Neural cell (in vitro differentiated cells): ENCODE measurements at regions not wholly inside any gene's neighbourhood (a gene's known extent, or its start where the extent isn't known, plus 50 kb on each side); places are given as distances from the start of the nearest gene placed in this dataset.
"Not testable (repeated sequence)": the region's sequence is repeated elsewhere in the genome, so short reads cannot be mapped to it uniquely, and the experiment has no call there.

Source experiments
- H2AFZ ChIP-seq: fragments of 200-600, 300-800 bp; sonication (generic), shearing (Covaris generic); 2 replicates; pipeline ENCODE4 v1.6.0; 2014; ENCODE audit warnings: low read depth, mild to moderate bottlenecking, antibody characterized with exemption, low read length, moderate library complexity
- H3F3A ChIP-seq: fragments of 200-600 bp; shearing (Covaris generic); 2 replicates; pipeline ENCODE4 v1.6.1; 2016; ENCODE audit warnings: mild to moderate bottlenecking, moderate library complexity, mixed read lengths, antibody characterized with exemption, low read length; ENCODE audit not compliant: insufficient read depth, poor library complexity, severe bottlenecking
- H3K27ac ChIP-seq: fragments of 200-600, 300-800 bp; sonication (generic), shearing (Covaris generic); 2 replicates; pipeline ENCODE4 v1.5.1; 2014; ENCODE audit warnings: mild to moderate bottlenecking, low read length, moderate library complexity
- H3K27me3 ChIP-seq: fragments of 300-800, 200-600 bp; sonication (generic), shearing (Covaris generic); 2 replicates; pipeline ENCODE4 v1.6.0; 2014; ENCODE audit warnings: mild to moderate bottlenecking, low read depth, low read length, moderate library complexity; ENCODE audit not compliant: insufficient read depth
- H3K36me3 ChIP-seq: fragments of 300-800, 200-600 bp; sonication (generic), shearing (Covaris generic); 2 replicates; pipeline ENCODE4 v1.5.1; 2014; ENCODE audit warnings: mild to moderate bottlenecking, antibody characterized with exemption, low read length, moderate library complexity; ENCODE audit not compliant: insufficient read depth
- H3K4me2 ChIP-seq: fragments of 300-800, 200-600 bp; sonication (generic), shearing (Covaris generic); 2 replicates; pipeline ENCODE4 v1.6.0; 2014; ENCODE audit warnings: mild to moderate bottlenecking, low read length
- H3K4me3 ChIP-seq: fragments of 300-800, 200-600 bp; sonication (generic), shearing (Covaris generic); 2 replicates; pipeline ENCODE4 v1.5.1; 2014; ENCODE audit warnings: mild to moderate bottlenecking, low read length, moderate library complexity
- H3K79me2 ChIP-seq: fragments of 200-600 bp; shearing (Covaris generic); replicated peaks from 2 replicates; pipeline ENCODE4 v1.6.0; 2014; ENCODE audit warnings: mild to moderate bottlenecking, low read length, moderate library complexity; ENCODE audit not compliant: insufficient read depth
- H3K9ac ChIP-seq: fragments of 300-800, 200-600 bp; sonication (generic), shearing (Covaris generic); 2 replicates; pipeline ENCODE4 v1.6.1; 2016; ENCODE audit warnings: mild to moderate bottlenecking, low read length, mixed read lengths
- H3K9me2 ChIP-seq: fragments of 200-600 bp; shearing (Covaris generic); 2 replicates; pipeline ENCODE4 v1.6.1; 2016; ENCODE audit warnings: mild to moderate bottlenecking, low read length, mixed read lengths; ENCODE audit not compliant: insufficient read depth
- H3K9me3 ChIP-seq: fragments of 200-600, 300-800 bp; sonication (generic), shearing (Covaris generic); 2 replicates; pipeline ENCODE4 v1.6.1; 2016; ENCODE audit warnings: mild to moderate bottlenecking, mixed run types, low read length, moderate library complexity, mixed read lengths
- H4K20me1 ChIP-seq: fragments of 200-600 bp; shearing (Covaris generic); 2 replicates; pipeline ENCODE4 v1.6.1; 2016; ENCODE audit warnings: mild to moderate bottlenecking, mixed run types; ENCODE audit not compliant: insufficient read depth
- EP300 ChIP-seq: fragments of 450-650 bp; conservative IDR thresholded peaks from 2 replicates; pipeline ENCODE4 v1.6.1; 2014; ENCODE audit warnings: antibody characterized with exemption, mild to moderate bottlenecking, moderate library complexity; ENCODE audit not compliant: poor library complexity, severe bottlenecking
- EZH2 ChIP-seq: fragments of 200-600, 300-800 bp; shearing (Covaris generic), sonication (generic); IDR thresholded peaks from 2 replicates; pipeline ENCODE4 v1.6.1; 2014; ENCODE audit warnings: antibody characterized with exemption, low read length, borderline replicate concordance, mild to moderate bottlenecking; ENCODE audit not compliant: insufficient read depth, poor library complexity, severe bottlenecking
- MXI1 ChIP-seq: fragments of 450-650 bp; conservative IDR thresholded peaks from 2 replicates; pipeline ENCODE4 v1.6.1; 2014; ENCODE audit warnings: antibody characterized with exemption, mild to moderate bottlenecking; ENCODE audit not compliant: poor library complexity, severe bottlenecking
- POLR2AphosphoS5 ChIP-seq: IDR thresholded peaks from 2 replicates; pipeline ENCODE4 v1.6.1; 2012
- RAD21 ChIP-seq: fragments of 450-650 bp; conservative IDR thresholded peaks from 2 replicates; pipeline ENCODE4 v1.6.1; 2014; ENCODE audit warnings: antibody characterized with exemption, mild to moderate bottlenecking, moderate library complexity
- SMC3 ChIP-seq: fragments of 450-650 bp; conservative IDR thresholded peaks from 2 replicates; pipeline ENCODE4 v1.6.1; 2014; ENCODE audit warnings: antibody characterized with exemption, mild to moderate bottlenecking, moderate library complexity; ENCODE audit not compliant: poor library complexity
- TAF1 ChIP-seq: IDR thresholded peaks from 2 replicates; pipeline ENCODE4 v1.6.1; 2012; ENCODE audit warnings: low read depth
- TF ChIP-seq, protein P1 (sequence below): fragments of 450-650 bp; IDR thresholded peaks from 2 replicates; pipeline ENCODE4 v1.5.1; 2014; ENCODE audit warnings: antibody characterized with exemption, mild to moderate bottlenecking, moderate library complexity; ENCODE audit not compliant: poor library complexity, severe bottlenecking
- TF ChIP-seq, protein P2 (sequence below): IDR thresholded peaks from 2 replicates; pipeline ENCODE4 v1.6.1; 2012; ENCODE audit warnings: borderline replicate concordance

DNA sequence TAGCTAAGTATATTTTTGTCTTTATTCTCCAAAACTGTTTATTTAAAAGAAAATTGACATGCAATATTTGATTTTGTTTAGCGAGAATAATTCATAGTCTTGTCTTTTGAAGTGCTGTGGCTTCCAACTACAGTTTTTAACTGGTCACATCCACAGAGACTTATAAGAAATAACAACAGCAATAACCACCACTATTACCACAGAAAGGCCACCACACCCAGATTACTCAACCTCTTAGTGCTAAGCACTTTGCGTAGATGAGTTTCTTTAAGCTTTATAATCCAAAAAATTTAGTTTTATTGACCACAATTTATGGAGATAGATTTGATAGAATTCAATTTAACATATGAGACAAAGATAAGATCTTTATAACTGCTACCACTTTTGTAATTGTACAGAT lies 468.4 kb upstream of the UBE2E2 start:
- Histone ChIP-seq H3K4me3 (no peak overlapping the region), H2AFZ (no peak overlapping the region), H3K27ac (no peak overlapping the region), H3K4me2 (no peak overlapping the region), H3K9me2 (no peaks in the 10 kb centered on the region), H3K79me2 (no peaks in the 10 kb centered on the region), H3K9me3 (no peaks in the 10 kb centered on the region), H3K36me3 (no peaks in the 10 kb centered on the region), H3K27me3 (no peaks in the 10 kb centered on the region), H3F3A (no peaks in the 10 kb centered on the region), H3K9ac (no peak overlapping the region), H4K20me1 (no peaks in the 10 kb centered on the region)
- TF ChIP-seq, protein P1, sequence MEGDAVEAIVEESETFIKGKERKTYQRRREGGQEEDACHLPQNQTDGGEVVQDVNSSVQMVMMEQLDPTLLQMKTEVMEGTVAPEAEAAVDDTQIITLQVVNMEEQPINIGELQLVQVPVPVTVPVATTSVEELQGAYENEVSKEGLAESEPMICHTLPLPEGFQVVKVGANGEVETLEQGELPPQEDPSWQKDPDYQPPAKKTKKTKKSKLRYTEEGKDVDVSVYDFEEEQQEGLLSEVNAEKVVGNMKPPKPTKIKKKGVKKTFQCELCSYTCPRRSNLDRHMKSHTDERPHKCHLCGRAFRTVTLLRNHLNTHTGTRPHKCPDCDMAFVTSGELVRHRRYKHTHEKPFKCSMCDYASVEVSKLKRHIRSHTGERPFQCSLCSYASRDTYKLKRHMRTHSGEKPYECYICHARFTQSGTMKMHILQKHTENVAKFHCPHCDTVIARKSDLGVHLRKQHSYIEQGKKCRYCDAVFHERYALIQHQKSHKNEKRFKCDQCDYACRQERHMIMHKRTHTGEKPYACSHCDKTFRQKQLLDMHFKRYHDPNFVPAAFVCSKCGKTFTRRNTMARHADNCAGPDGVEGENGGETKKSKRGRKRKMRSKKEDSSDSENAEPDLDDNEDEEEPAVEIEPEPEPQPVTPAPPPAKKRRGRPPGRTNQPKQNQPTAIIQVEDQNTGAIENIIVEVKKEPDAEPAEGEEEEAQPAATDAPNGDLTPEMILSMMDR, result no peak
- TF ChIP-seq SMC3 (no peak), MXI1 (no peak), EP300 (no peak), POLR2AphosphoS5 (no peak), TAF1 (no peak), EZH2 (no peak), RAD21 (no peak)
- TF ChIP-seq, protein P2, sequence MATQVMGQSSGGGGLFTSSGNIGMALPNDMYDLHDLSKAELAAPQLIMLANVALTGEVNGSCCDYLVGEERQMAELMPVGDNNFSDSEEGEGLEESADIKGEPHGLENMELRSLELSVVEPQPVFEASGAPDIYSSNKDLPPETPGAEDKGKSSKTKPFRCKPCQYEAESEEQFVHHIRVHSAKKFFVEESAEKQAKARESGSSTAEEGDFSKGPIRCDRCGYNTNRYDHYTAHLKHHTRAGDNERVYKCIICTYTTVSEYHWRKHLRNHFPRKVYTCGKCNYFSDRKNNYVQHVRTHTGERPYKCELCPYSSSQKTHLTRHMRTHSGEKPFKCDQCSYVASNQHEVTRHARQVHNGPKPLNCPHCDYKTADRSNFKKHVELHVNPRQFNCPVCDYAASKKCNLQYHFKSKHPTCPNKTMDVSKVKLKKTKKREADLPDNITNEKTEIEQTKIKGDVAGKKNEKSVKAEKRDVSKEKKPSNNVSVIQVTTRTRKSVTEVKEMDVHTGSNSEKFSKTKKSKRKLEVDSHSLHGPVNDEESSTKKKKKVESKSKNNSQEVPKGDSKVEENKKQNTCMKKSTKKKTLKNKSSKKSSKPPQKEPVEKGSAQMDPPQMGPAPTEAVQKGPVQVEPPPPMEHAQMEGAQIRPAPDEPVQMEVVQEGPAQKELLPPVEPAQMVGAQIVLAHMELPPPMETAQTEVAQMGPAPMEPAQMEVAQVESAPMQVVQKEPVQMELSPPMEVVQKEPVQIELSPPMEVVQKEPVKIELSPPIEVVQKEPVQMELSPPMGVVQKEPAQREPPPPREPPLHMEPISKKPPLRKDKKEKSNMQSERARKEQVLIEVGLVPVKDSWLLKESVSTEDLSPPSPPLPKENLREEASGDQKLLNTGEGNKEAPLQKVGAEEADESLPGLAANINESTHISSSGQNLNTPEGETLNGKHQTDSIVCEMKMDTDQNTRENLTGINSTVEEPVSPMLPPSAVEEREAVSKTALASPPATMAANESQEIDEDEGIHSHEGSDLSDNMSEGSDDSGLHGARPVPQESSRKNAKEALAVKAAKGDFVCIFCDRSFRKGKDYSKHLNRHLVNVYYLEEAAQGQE, result no peak

DNA sequence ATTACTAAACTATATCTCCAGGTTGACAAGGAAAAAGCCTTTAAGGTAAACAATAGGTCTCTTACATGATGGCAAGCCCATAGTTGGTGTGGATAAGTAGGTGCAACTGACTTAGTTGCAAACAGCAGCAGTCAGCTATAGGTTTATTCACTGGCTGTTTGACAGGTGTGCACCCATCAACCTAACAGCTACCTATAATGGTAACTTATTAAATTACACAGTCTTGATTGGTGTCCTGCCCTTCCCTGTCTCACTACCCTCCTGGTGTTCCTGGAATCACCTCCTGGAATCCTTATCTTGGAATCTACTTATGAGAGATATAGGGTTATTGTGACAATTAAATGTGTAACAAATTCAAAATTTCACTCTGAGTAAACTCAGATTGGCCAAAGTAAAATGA lies 467.8 kb upstream of the UBE2E2 start:
- Histone ChIP-seq H3F3A (no peaks in the 10 kb centered on the region), H3K9ac (no peak overlapping the region), H2AFZ (no peak overlapping the region), H4K20me1 (no peaks in the 10 kb centered on the region), H3K9me3 (no peaks in the 10 kb centered on the region), H3K27me3 (no peaks in the 10 kb centered on the region), H3K79me2 (no peaks in the 10 kb centered on the region), H3K4me3 (no peak overlapping the region), H3K9me2 (no peaks in the 10 kb centered on the region), H3K4me2 (no peak overlapping the region), H3K36me3 (no peaks in the 10 kb centered on the region), H3K27ac (no peak overlapping the region)
- TF ChIP-seq EZH2 (no peak), RAD21 (no peak)
- TF ChIP-seq, protein P2, result no peak

DNA sequence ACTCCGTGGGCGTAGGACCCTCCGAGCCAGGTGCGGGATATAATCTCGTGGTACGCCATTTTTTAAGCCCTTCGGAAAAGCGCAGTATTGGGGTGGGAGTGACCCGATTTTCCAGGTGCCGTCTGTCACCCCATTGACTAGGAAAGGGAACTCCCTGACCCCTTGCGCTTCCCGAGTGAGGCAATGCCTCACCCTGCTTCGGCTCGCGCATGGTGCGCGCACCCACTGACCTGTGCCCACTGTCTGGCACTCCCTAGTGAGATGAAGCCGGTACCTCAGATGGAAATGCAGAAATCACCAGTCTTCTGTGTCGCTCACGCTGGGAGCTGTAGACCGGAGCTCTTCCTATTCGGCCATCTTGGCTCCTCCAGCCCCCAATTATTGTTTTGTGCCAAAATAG lies 459.7 kb upstream of the UBE2E2 start:
- not testable (repeated sequence) for H3K4me3 ChIP-seq, H2AFZ ChIP-seq, H4K20me1 ChIP-seq

More for the DNA sequence above, 459.7 kb upstream of the UBE2E2 start:
- not testable (repeated sequence) for H3F3A ChIP-seq, H3K79me2 ChIP-seq, H3K9me3 ChIP-seq, H3K27ac ChIP-seq, H3K36me3 ChIP-seq, H3K27me3 ChIP-seq, H3K9ac ChIP-seq, H3K9me2 ChIP-seq, H3K4me2 ChIP-seq
